ENCODE measurements at regions not wholly inside any gene's neighbourhood (a gene's known extent, or its start where the extent isn't known, plus 50 kb on each side); places are given as distances from the start of the nearest gene placed in this dataset.
"Not testable (repeated sequence)": the region's sequence is repeated elsewhere in the genome, so short reads cannot be mapped to it uniquely, and the experiment has no call there.

GRCh38 chr3:174336784-174337183 is 522.4 kb upstream of the NAALADL2 start:
- DNase-seq (ENCODE audit: low read depth in 2 of 3, low spot score in 2 of 3): no peak

- DNase-seq (ENCODE audit: low read depth in 2 of 3, low spot score in 2 of 3): no peak
Observed at GRCh38 chr3:174337227-174337626, 521.9 kb upstream of the NAALADL2 start.

GRCh38 chr3:174340624-174341587 is 518.2 kb upstream of the NAALADL2 start:
- no peak for DNase-seq (ENCODE audit: low read depth in 2 of 3, low spot score in 2 of 3)

GRCh38 chr3:174342171-174342570 is 517.0 kb upstream of the NAALADL2 start:
- DNase-seq (ENCODE audit: low read depth in 2 of 3, low spot score in 2 of 3): no peak

- no peak for DNase-seq (ENCODE audit: low read depth in 2 of 3, low spot score in 2 of 3)
Observed at GRCh38 chr3:174342941-174343501, 516.1 kb upstream of the NAALADL2 start.

- DNase-seq (ENCODE audit: low read depth in 2 of 3, low spot score in 2 of 3): no peak
Observed at GRCh38 chr3:174346141-174346540, 513.0 kb upstream of the NAALADL2 start.

GRCh38 chr3:174346571-174346970 is 512.6 kb upstream of the NAALADL2 start:
- no peak for DNase-seq (ENCODE audit: low read depth in 2 of 3, low spot score in 2 of 3)

- DNase-seq (ENCODE audit: low read depth in 2 of 3, low spot score in 2 of 3): no peak
Observed at GRCh38 chr3:174347474-174348138, 511.5 kb upstream of the NAALADL2 start.

- DNase-seq (ENCODE audit: low read depth in 2 of 3, low spot score in 2 of 3): no peak
Observed at GRCh38 chr3:174352227-174352626, 506.9 kb upstream of the NAALADL2 start.

- DNase-seq (ENCODE audit: low read depth in 2 of 3, low spot score in 2 of 3): no peak
Observed at GRCh38 chr3:174355505-174355904, 503.6 kb upstream of the NAALADL2 start.

- no peak for DNase-seq (ENCODE audit: low read depth in 2 of 3, low spot score in 2 of 3)
Observed at GRCh38 chr3:174356596-174356995, 502.5 kb upstream of the NAALADL2 start.

GRCh38 chr3:174358252-174358651 is 500.9 kb upstream of the NAALADL2 start:
- no peak for DNase-seq (ENCODE audit: low read depth in 2 of 3, low spot score in 2 of 3)

- no peak for DNase-seq (ENCODE audit: low read depth in 2 of 3, low spot score in 2 of 3)
Observed at GRCh38 chr3:174362556-174362955, 496.6 kb upstream of the NAALADL2 start.

GRCh38 chr3:174363256-174363655 is 495.9 kb upstream of the NAALADL2 start:
- no peak for DNase-seq (ENCODE audit: low read depth in 2 of 3, low spot score in 2 of 3)

GRCh38 chr3:174365796-174366195 is 493.3 kb upstream of the NAALADL2 start:
- DNase-seq (ENCODE audit: low read depth in 2 of 3, low spot score in 2 of 3): no peak

- DNase-seq (ENCODE audit: low read depth in 2 of 3, low spot score in 2 of 3): not testable (repeated sequence)
Observed at GRCh38 chr3:174366904-174367303, 492.2 kb upstream of the NAALADL2 start.

GRCh38 chr3:174376346-174376745 is 482.8 kb upstream of the NAALADL2 start:
- no peak for DNase-seq (ENCODE audit: low read depth in 2 of 3, low spot score in 2 of 3)

- no peak for DNase-seq (ENCODE audit: low read depth in 2 of 3, low spot score in 2 of 3)
Observed at GRCh38 chr3:174377096-174377495, 482.0 kb upstream of the NAALADL2 start.

- no peak for DNase-seq (ENCODE audit: low read depth in 2 of 3, low spot score in 2 of 3)
Observed at GRCh38 chr3:174377684-174378083, 481.4 kb upstream of the NAALADL2 start.

- DNase-seq (ENCODE audit: low read depth in 2 of 3, low spot score in 2 of 3): no peak
Observed at GRCh38 chr3:174382878-174383277, 476.3 kb upstream of the NAALADL2 start.

GRCh38 chr3:174387736-174388135 is 471.4 kb upstream of the NAALADL2 start:
- no peak for DNase-seq (ENCODE audit: low read depth in 2 of 3, low spot score in 2 of 3)

- no peak for DNase-seq (ENCODE audit: low read depth in 2 of 3, low spot score in 2 of 3)
Observed at GRCh38 chr3:174397848-174398247, 461.3 kb upstream of the NAALADL2 start.
